GM12874 (cell line): ENCODE measurements at regions not wholly inside any gene's neighbourhood (a gene's known extent, or its start where the extent isn't known, plus 50 kb on each side); places are given as distances from the start of the nearest gene placed in this dataset.

Source experiments
- TF ChIP-seq, protein P1 (sequence below): IDR thresholded peaks from 2 replicates; pipeline ENCODE4 v1.5.1; 2011; ENCODE audit warnings: low read depth, mild to moderate bottlenecking, control low read depth, low read length, moderate library complexity; ENCODE audit not compliant: insufficient read depth

DNA sequence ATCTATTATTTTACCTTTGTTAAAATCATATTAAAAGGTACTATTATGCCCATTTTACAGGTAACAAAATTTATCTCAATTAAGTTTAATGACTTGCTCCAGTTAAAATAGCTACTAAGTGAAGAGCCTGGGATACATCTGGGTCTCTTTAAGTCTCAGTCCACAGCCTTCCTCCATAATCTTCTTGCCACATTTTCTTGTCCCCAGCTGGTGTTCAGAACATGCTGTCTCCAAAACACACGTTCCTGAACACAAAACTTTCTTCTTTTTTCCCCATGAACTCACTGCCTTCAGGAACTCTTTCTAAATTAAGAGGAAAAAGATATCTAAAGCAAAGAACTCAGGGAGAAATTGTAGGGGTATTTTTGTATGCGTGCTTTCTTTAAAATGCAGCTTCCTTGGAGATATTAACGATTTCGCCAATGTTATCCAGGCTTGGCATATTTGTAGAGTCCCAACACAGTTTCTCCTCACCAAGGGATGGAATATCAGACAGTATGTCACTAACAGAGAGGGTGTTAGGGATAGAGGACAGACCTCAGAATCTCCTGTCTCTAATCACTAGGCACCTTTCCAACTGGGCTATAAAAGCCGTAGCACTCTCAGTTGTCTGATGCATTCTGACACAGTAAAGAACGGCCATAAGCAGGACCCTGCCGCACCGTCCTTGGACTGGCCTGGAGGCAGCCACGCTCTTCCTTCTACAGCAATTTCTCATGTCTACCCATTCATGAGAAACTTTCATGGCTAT lies 232.8 kb upstream of the BLID start:
- TF ChIP-seq, protein P1, sequence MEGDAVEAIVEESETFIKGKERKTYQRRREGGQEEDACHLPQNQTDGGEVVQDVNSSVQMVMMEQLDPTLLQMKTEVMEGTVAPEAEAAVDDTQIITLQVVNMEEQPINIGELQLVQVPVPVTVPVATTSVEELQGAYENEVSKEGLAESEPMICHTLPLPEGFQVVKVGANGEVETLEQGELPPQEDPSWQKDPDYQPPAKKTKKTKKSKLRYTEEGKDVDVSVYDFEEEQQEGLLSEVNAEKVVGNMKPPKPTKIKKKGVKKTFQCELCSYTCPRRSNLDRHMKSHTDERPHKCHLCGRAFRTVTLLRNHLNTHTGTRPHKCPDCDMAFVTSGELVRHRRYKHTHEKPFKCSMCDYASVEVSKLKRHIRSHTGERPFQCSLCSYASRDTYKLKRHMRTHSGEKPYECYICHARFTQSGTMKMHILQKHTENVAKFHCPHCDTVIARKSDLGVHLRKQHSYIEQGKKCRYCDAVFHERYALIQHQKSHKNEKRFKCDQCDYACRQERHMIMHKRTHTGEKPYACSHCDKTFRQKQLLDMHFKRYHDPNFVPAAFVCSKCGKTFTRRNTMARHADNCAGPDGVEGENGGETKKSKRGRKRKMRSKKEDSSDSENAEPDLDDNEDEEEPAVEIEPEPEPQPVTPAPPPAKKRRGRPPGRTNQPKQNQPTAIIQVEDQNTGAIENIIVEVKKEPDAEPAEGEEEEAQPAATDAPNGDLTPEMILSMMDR = no peak

- TF ChIP-seq, protein P1 = no peak
Observed at GRCh38 chr11:122346006-122346405, 230.0 kb upstream of the BLID start.

DNA sequence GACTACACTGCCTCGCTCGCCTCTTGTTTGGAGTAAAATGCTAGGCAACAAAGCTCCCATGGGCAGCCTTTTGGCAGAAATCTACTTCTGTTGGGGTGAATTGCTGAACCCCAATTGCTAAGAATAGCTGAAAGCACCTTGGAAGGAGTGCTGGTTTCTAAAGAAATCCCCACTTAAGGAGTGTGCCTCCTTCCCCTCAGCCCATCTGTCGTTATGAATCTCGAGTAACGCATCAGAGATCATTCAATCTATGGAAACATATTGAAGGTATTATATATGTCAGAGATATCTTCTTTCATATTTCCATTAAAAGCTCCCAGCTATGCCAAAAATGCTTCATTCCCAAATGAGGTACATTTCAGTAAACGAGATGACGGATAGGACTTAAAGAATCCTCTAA lies 229.6 kb upstream of the BLID start:
- TF ChIP-seq, protein P1 = no peak

GRCh38 chr11:122344215-122344614 lies 228.2 kb upstream of the BLID start:
- TF ChIP-seq, protein P1 = no peak

- TF ChIP-seq, protein P1 = no peak
Observed at GRCh38 chr11:122343210-122343609, 227.2 kb upstream of the BLID start.

- TF ChIP-seq, protein P1 = no peak
Observed at GRCh38 chr11:122342089-122342744, 226.2 kb upstream of the BLID start.

- TF ChIP-seq, protein P1 = no peak
Observed at GRCh38 chr11:122341477-122341876, 225.5 kb upstream of the BLID start.
